Stimulated activated CD4-positive, alpha-beta T cell treated with anti-CD3 and anti-CD28 coated beads, TNF-alpha, amount 100 ng/mL, for 1 hour (primary cell): ENCODE measurements at regions not wholly inside any gene's neighbourhood (a gene's known extent, or its start where the extent isn't known, plus 50 kb on each side); places are given as distances from the start of the nearest gene placed in this dataset.
"Not testable (repeated sequence)": the region's sequence is repeated elsewhere in the genome, so short reads cannot be mapped to it uniquely, and the experiment has no call there.

Experiments
- DNase-seq, 3 donors: peaks; one replicate each; pipeline ENCODE4 v3.0.0-alpha.2; 2020; ENCODE audit warnings: low read depth in 3 of 3, low spot score in 1 of 3

DNA sequence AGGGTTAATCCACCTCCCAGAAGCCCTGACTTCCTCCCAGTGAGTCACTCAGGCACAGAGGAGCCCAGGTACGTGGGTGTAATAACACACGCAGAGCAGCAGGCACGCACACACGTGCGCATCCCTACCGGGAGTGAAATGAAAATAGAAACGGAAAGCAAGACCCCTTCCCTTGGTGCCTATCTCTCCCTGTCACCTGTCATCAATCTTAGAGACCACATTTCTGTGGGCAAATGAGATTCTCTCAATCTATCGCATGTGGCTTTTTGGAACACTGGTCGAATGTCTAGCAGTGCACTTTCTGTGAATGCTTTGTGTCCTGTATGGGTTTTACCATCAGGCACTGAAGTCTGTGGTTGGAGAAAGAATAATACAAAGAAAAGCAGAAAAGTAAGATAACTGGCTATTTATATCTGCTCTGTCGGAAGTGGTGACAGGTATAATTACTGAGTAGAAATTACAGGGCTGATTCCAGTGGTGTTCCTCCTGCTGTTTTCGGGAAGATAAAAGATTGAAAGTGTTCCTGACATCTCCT lies 137.7 kb upstream of the GRIA1 start:
- no peak for DNase-seq

DNA sequence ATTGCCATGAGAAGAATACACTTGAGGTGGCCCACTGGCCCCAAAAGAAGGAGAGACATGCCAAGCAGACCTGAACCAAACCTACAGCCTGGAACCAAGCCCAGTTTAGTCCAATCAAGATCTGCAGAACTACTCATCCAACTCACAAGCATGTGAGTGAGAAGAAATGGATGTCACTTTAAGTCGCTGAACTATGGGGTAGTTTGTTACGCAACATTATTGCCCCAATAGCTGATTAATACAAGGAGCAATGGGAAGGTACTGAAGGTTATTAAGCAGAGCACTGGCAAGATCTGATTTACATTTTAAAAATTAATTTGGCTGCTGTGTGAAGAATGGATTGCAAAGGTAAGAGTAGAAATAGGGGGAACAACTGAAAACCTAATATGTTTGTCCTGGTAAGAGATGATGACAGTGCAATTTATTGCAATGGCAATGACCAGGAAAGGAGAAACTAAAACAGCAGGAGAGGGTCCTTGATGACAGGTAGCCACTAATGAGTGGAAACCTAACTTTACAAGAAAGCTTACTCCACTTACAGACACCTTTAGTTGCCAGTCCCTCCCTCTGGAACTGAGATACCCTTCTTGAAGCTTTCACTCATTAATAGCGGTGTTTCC lies 132.9 kb upstream of the GRIA1 start:
- DNase-seq, result no peak

DNA sequence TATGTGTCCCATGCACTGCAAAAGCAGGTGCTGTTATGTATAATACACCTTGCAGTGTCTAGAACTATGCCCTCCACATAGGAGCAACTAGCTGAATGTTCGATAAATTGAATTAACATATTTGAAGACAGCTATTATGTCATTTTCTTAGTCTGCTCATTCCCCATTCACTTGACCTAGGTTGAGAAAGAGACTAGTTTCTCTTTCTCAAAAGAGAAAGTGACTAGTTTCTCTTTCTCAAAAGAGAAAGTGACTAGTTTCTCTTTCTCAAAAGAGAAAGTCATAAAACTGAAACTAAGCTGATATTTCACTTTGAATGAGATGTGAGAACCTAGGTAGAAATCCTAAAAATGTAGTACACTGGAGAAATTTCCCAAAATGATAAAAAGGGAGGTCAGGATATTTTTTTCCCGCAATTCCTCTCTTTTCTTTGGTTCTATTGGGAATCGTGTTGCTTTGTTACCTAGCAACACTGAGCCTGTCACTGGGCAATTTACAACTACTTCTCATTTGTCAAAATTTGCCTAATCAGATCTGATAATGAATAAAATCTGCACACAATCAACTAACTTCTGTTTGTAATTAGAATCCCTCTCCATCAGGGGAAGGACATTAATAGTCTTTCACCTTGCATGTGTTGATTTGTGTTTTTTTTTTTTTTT lies 132.0 kb upstream of the GRIA1 start:
- DNase-seq, result no peak

DNA sequence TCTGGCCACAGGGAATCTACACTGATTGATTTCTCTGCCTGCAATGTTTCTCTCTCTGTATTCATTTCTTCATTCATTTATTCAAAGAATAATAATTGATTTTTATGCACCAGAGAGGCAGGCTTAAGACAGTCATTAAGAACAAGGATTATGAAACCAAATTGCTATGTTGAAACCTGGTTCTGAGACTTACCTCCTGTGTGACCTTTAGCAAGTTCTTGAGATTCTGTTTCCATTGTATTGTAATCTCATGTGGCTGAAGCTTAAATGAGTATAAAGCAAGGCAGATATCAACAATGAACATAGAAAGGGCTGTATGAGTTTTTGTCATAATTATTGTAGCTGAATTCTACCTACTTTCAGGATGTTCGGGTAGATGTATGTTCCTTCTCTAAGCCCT lies 129.6 kb upstream of the GRIA1 start:
- no peak for DNase-seq

DNA sequence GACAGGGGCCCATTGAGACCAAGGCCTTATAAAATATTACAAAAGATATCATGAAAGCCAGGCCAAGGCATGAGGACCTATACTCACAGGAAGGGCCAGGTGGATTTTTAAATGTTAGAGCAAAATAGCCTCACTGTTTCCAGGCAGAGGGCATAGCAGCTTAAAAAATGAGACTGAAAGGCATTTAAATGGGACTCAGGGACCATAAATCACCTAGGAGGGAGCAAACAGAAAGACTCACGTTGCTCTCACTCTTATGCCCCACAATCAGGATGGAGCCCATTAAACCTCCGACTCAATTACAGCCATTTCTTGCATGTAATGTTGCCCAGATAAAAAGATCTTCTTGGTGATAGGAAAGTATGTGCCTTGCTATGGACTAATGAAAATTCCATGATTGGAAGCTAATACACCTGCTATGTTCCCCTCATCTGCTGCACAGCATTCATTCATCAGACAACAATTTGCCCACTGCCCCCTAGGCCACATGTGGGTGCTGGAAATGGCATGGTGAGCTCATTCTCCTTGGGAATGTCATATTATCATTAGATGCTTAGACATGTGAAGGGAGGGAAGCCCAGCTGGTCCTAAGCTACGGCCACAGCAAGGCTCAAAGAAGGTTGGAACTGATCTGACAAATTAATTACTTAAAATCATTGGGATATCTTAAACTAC lies 128.6 kb upstream of the GRIA1 start:
- DNase-seq, result no peak

DNA sequence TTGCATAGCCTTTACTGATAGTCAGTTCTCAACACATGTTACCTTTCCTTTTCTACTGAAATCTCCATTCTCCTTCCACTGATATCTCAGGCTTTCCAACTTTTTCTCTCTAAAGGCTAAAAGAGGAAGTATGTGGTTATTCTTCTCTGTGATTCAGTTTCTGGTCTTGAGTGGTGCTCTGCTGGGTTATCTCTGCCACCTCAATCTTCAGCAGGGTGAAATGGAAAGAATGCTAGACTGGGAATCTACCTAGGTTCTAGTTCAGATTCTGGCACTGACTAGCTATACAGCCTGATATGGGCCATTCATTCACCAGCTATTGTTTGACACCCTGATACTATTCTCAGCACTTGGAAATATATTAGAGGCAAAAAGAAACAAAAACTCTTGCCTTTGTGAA lies 124.9 kb upstream of the GRIA1 start:
- DNase-seq, result no peak

DNA sequence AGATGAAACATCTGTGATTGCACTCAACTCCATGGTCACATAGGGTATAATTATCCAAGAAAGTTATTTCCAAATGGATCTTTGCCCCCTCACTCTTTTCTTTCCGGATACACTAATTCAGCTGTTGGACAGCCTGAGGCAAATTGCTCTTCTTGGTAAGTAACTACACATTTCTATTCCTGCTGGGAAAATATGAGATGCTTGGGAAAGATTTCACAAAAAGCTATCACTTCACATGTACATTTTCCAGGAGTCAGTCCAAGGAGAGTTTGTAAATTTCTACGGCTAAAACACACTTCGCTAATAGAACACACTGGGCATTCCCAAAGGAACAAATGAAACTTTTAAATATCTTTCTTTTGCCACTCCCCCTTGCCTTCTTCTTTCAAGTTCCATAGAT lies 123.0 kb upstream of the GRIA1 start:
- DNase-seq, result no peak

DNA sequence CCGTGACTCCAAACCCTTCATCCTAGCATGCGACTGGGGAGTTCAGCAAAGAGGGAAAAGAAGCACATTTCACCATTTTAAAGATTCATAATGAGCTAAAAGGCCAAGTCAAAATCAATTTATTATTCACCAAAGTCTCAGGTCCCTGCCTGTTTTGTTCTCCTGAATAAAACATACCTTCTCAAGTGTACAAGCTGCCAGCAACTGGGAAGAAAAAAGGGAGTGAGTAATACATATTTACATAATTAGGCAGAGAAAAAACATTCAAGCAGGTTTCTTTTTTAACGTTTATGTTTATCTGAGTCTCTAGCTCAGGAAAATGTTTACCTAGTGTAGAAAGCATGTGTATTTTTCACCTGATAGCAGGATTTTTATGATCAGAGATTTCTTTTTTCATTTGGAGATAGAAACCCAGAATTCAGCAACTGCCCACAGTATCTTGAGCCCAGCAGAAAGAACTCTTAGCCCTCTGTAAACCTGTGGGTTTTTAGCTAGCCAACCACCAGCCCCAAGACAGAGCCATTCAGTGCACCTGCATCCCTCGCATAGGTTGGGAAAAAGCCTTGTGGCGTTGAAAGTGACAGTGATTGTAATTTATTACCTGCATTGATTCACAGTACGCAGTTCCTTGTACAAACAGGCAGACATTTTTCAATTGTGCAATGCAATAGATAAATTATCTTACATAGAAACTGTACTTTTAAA lies 117.9 kb upstream of the GRIA1 start:
- no peak for DNase-seq

DNA sequence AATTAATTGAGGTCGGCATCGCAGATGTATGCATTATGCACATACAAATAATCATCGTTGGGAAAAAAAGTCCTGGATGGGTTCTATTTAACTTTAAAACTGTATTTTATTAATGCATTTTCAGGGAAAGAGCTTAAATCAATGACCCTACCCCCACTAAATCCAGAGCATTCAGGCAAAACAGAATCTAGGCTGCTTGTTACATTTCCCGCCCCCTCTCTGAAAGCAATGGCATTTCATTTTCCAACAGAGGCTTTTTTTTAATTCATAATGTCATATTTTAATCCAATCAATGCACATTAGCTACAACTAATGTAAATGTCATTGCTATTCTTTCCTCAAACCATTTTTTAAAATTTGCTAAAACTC lies 117.4 kb upstream of the GRIA1 start:
- DNase-seq, result no peak

DNA sequence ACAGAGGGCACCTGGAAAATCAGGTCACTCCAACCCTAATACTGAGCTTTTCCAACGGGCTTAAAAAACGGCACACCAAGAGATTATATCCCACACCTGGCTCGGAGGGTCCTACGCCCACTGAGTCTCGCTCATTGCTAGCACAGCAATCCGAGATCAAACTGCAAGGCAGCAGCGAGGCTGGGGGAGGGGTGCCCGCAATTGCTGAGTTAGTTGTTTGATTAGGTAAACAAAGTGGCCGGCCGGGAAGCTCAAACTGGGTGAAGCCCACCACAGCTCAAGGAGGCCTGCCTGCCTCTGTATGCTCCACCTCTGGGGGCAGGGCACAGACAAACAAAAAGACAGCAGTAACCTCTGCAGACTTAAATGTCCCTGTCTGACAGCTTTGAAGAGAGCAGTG lies 108.8 kb upstream of the GRIA1 start:
- not testable (repeated sequence) for DNase-seq

DNA sequence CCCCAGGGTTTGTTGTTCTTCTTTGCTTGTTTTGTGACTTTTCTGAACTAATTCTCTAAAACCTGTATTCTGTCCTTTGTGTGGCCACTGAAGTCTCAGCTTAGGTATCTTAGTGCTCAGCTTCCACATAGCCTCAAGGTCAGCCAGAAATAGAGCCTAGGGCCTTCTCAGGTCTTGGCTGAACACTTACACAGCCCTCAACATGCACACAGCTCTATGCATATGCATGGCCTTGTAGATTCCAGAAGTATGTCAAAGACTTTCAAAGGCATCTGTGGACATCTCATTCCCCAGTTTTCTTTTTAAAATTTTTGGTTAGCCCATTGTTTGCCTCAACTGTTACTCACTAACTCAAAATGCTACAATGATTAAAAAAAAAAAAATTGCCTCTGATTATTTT lies 99.9 kb upstream of the GRIA1 start:
- no peak for DNase-seq

DNA sequence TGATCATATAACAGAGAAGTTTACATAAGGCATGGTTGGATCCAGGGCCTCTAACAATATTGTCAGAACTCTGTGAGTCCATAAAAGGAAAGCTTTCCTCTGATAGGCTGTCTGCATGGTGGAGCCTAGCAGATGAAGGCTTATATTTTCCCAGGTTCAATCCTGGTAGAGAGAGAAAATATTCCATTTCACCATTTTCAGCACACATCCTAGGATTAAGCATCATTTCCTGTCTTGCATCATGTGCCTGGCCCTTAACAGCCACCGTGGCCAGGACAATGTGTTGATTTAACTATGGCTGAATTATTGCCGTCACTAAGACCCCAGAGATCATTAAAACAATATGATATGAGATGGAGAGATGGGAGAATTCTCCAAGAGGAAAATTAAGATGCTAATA lies 90.9 kb upstream of the GRIA1 start:
- no peak for DNase-seq

DNA sequence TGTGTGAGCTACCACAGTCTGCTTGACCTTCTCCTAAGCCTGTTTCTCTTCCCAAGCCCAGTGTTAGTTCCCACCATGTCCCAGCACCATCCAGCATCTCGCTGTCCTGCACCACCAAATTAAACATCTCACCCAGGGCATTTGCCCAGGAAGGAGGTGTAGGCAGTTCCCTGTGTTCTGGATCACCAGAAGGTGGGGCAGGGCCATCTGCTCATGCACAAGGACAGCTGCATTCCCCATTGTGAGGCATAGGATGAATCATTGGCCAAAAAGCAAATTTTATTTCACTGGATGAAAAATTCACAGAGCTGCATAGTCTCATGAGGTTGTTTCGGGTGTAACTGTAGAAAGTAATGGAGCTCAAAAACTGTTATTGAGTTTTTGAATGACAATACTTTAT lies 89.5 kb upstream of the GRIA1 start:
- no peak for DNase-seq

DNA sequence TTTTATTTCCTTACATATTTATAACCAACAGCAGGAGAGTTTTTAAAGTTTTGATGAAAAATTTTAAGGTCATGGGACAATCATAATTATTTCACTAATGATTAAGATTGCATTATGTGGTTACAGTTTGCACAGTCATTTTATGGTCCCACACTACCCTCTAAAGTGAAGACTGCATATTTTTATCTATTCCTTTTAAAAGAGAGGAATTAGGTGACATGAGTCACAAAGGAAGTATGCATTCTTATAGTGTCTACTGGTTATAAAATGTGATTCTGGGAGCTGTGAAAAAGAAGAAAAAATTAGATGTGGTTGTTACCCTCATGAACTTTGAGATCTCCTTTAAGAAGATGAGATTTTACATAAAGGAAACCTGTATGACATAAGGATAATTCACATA lies 87.9 kb upstream of the GRIA1 start:
- DNase-seq, result no peak

DNA sequence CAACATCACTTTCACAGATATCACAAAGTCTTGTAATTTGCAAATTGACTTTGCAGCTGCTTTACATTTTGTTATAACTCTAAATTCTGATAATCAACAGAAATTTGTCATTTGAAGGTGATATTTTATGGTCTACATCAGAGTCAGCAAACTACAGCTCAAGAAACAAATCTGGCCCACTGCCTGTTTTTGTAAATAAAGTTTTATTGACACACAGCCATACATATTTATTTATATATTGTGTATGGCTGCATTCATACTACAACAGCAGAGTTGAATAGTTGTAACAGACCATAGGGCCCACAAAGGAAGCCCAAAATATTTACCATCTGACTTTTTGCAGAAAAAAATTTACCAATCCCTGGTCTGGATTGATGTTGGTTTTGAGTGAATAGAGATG lies 87.0 kb upstream of the GRIA1 start:
- DNase-seq, result no peak

DNA sequence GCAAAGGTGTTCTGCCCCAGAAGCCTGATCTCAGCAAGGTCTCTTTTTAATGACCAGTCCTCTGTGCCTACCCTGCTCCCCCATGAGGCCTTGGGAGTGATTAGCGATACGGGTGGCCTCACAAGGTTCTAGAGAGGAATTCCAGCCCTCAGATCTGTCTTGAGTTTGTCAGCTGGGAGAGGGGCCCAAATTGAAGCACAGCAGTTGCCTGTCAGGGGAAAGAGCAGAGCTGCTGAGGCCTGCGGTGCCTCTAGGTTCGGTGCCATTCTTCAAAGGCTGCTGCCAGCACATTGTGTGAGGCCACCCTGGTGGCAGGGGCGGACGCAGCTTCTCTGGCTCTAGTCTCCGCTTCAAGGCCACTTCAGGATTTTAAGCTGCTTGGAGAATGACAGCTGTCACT lies 85.7 kb upstream of the GRIA1 start:
- no peak for DNase-seq

DNA sequence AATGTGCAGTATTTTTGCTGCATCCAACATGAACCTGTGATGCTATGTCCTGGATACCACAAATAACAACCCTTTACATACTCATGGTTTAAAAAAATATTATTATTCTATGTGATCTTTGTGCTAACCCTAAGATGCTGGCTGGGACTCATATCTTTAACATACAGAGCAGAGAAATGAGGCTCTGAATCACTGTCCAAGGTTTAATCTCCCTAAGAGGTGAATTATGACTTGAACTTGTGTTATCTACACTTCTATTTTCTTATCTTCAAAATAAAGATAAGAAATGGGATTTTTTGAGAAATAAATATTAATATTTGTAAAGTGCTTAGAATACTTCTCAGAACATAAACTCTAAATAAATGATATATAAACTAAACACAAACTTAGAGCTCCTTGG lies 68.8 kb upstream of the GRIA1 start:
- DNase-seq, result no peak

DNA sequence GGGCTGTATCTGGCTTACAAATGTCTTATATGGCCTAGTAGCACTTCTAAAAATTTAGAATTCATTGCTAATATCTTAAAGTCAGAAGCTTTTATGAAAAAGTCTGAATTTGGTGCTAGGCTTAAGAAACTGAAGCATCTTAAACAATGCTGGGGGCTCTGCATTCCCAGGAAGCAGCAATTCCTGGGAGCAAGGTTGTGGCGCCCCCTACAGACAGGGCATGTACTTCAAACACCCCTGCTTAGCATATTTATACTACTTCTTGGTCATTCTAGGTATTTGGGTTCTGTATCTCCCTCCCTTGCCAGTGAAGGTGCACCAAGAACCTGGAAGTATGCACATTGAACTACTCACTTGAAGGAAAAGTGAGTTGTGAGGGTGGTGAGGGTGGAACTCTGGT lies 64.6 kb upstream of the GRIA1 start:
- no peak for DNase-seq

DNA sequence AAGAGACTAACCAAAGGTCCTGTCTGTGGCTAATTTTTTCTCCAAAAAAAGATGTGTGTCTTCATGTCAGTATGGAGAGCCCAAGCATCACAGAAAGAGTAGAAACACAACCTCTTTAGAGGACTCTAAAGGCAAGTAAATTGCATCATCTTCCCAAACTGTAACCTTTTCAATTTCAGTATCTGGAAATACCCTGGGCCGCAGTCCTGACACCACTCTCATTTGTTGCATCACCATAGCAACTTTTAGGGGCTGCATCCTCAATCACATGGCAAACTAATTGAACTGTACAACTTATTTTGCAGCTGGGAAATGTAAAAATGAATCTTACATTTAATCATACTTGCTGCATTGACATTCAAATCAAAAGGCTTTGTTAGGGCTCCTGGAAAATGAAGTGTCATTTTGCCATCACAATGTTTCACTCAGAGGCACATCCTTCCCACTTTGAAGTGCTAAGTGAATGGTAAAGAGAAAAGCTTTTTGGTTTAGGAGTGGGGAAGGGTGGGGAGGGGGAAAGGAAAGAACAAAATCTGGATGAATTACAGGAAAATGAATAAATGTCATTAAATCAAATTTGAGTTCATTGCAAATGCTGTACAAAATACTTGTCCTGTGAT lies 60.6 kb upstream of the GRIA1 start:
- DNase-seq, result no peak

DNA sequence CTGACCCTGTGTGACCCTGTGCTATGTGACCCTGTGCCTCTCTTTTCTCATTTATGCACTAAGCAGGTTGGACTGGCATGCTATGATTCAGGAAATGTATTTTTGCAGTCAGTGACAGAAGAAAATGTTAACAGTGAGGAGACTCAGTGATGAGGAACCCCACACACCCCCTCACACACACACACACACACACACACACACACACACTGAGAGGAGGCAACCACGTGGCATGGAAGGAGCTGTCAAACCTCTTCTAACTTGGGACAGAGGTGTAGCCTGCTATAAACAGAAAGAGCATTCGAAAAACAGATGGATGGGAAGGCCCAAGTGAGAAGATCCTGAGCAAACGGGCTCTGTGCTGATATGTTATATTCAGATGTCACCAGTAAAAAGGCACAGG lies 57.9 kb upstream of the GRIA1 start:
- no peak for DNase-seq

DNA sequence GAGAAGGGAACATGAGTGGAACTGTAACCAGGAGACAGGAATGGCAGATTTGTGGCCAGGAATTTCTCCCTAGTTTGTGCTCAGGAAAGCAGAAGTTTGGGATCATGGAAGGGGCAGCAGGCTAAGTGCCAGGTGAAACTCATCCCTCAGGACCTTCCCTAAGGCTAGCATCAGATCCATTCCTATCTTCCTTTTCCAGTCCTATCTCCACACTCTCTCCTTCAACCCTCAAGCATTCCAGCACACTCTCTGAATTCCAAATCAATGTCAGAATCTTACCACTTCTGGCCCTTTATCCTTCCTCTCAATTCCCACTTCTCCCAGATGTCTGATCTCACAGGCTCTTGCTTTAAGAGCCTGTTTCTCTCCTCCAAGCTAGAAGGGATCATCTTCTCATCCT lies 53.2 kb upstream of the GRIA1 start:
- no peak for DNase-seq

DNA sequence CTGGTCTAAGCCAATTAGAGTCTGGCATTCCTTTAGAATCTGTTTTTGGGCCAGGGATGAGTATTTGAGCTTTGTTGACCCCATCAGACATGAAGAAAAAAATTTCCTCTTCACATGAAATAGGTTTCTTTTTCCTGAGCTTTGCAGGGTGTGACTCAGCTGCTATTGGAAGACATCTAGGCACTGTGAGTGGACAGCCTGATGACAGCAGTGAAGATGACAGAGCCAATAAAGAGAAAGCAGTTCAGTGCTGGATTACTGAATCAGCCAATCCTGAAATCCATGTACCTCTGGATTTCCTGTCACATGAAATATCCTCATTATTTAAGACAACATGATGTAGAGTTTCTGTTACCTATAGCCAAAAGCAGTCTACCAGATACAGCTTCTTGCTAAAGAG lies 51.3 kb upstream of the GRIA1 start:
- DNase-seq, result no peak
